Fibroblast of lung (primary cell): ENCODE measurements at regions not wholly inside any gene's neighbourhood (a gene's known extent, or its start where the extent isn't known, plus 50 kb on each side); places are given as distances from the start of the nearest gene placed in this dataset.

Source experiments
- DNase-seq, 2 donors: peaks; one replicate each; pipeline versions ENCODE4 v3.0.0 to v3.0.0-alpha.2; 2010; ENCODE audit warnings: low read depth in 2 of 2
- H2AFZ ChIP-seq: 2 replicates; pipeline ENCODE4 v1.5.1; 2012; ENCODE audit warnings: low read length, control low read depth, inconsistent platforms
- H3K27ac ChIP-seq: 2 replicates; pipeline ENCODE4 v1.5.1; 2011; ENCODE audit warnings: low read length, control low read depth; ENCODE audit not compliant: insufficient read depth
- H3K27me3 ChIP-seq: 2 replicates; pipeline ENCODE4 v1.5.1; 2011; ENCODE audit warnings: mild to moderate bottlenecking, low read length; ENCODE audit not compliant: control insufficient read depth, insufficient read depth
- H3K36me3 ChIP-seq: 2 replicates; pipeline ENCODE4 v1.5.1; 2011; ENCODE audit warnings: low read length; ENCODE audit not compliant: control insufficient read depth, insufficient read depth
- H3K4me1 ChIP-seq: 2 replicates; pipeline ENCODE4 v1.5.1; 2011; ENCODE audit warnings: low read length; ENCODE audit not compliant: control insufficient read depth, insufficient read depth; ENCODE audit errors: extremely low read depth
- H3K4me2 ChIP-seq: 2 replicates; pipeline ENCODE4 v1.5.1; 2011; ENCODE audit warnings: low read length, control low read depth; ENCODE audit not compliant: insufficient read depth; ENCODE audit errors: extremely low read depth
- H3K4me3 ChIP-seq, 4 experiments: fragments of 200-600 bp in 1 of 4; sonication (generic) in 1 of 4; replicated peaks in 1 of 4; 2 replicates each; pipeline ENCODE4 v1.5.1; 2011 to 2016; ENCODE audit warnings: low read length in 4 of 4, low read depth in 3 of 4, mild to moderate bottlenecking in 3 of 4, control low read depth in 2 of 4, inconsistent platforms in 1 of 4, mixed read lengths in 1 of 4; ENCODE audit not compliant: insufficient read depth in 1 of 4; ENCODE audit errors: control extremely low read depth in 1 of 4
- H3K79me2 ChIP-seq: 2 replicates; pipeline ENCODE4 v1.5.1; 2012; ENCODE audit warnings: mild to moderate bottlenecking, low read length, inconsistent platforms; ENCODE audit not compliant: control insufficient read depth, insufficient read depth
- H3K9ac ChIP-seq: 2 replicates; pipeline ENCODE4 v1.5.1; 2011; ENCODE audit warnings: mild to moderate bottlenecking, low read length, control low read depth; ENCODE audit not compliant: insufficient read depth
- H3K9me3 ChIP-seq: 2 replicates; pipeline ENCODE4 v1.5.1; 2012; ENCODE audit warnings: low read depth, low read length; ENCODE audit not compliant: control insufficient read depth, insufficient read depth
- H4K20me1 ChIP-seq: 2 replicates; pipeline ENCODE4 v1.5.1; 2011; ENCODE audit warnings: low read length; ENCODE audit not compliant: control insufficient read depth, insufficient read depth; ENCODE audit errors: extremely low read depth
- CTCF ChIP-seq, 2 donors: IDR thresholded peaks in 1 of 2; conservative IDR thresholded peaks in 1 of 2; 1 replicate in 1 of 2; 2 replicates in 1 of 2; pipeline ENCODE4 v1.5.1; 2011 to 2012; ENCODE audit warnings: low read length in 2 of 2, control low read depth in 1 of 2, inconsistent platforms in 1 of 2, low read depth in 1 of 2, mild to moderate bottlenecking in 1 of 2
- EZH2 ChIP-seq: IDR thresholded peaks from 2 replicates; pipeline ENCODE4 v1.5.1; 2012; ENCODE audit warnings: low read length, control low read depth, mild to moderate bottlenecking; ENCODE audit errors: missing control alignments

- Histone ChIP-seq H3K27me3 (no peaks in the 10 kb centered on the region), H3K79me2 (no peaks in the 10 kb centered on the region), H2AFZ (no peak overlapping the region), H3K36me3 (no peaks in the 10 kb centered on the region), H3K9ac (no peak overlapping the region), H3K27ac (no peak overlapping the region), H3K4me2 (no peak overlapping the region), H4K20me1 (no peaks in the 10 kb centered on the region), H3K4me1 (peaks cover 6% of the 10 kb centered on the region), H3K9me3 (no peaks in the 10 kb centered on the region), H3K4me3 (no peak overlapping the region)
- TF ChIP-seq EZH2 (no peak), CTCF (conservative IDR thresholded peaks at IDR 0.05 in 1 of 2, IDR thresholded peaks at IDR 0.05 in 1 of 2; ENCODE audit: low read depth in 1 of 2, low read length in 2 of 2) (no peak)
- no peak for DNase-seq
Measured at GRCh38 chr6:112557961-112558360, 210.8 kb downstream of the RFPL4B start.

DNA sequence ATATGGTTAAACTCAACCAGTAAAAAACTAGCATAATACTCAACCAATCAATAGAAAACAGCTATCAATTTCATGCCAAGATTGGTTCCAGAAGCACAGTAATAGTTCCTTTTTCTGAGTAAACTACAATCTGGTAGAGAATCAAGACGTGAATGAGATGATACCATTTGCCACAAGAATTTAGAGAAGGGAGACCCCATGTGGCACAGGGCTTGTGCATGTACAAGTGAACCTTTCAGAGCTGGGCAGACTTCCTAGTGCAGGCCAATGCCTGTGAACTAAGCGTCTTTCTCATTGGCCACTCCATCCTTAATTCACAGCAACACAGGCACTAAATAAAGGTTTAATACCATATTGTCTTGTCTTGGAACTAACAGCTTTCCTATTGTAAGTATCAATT, 213.5 kb downstream of the RFPL4B start:
- peak in 1 of 2 donors; percentile 7 for DNase-seq
- no peak overlapping the region for H3K9ac ChIP-seq
- H3K4me2 ChIP-seq, result no peak overlapping the region
- no peaks in the 10 kb centered on the region for H3K27me3 ChIP-seq
- peaks cover 6% of the 10 kb centered on the region for H3K4me1 ChIP-seq
- no peak overlapping the region for H3K27ac ChIP-seq
- H4K20me1 ChIP-seq, result no peaks in the 10 kb centered on the region
- no peaks in the 10 kb centered on the region for H3K36me3 ChIP-seq
- H3K9me3 ChIP-seq, result no peaks in the 10 kb centered on the region
- no peak overlapping the region for H3K4me3 ChIP-seq
- H2AFZ ChIP-seq, result no peak overlapping the region
- H3K79me2 ChIP-seq, result no peaks in the 10 kb centered on the region
- no peak for TF ChIP-seq CTCF (conservative IDR thresholded peaks at IDR 0.05 in 1 of 2, IDR thresholded peaks at IDR 0.05 in 1 of 2; ENCODE audit: low read depth in 1 of 2, low read length in 2 of 2)
- no peak for TF ChIP-seq EZH2

DNA sequence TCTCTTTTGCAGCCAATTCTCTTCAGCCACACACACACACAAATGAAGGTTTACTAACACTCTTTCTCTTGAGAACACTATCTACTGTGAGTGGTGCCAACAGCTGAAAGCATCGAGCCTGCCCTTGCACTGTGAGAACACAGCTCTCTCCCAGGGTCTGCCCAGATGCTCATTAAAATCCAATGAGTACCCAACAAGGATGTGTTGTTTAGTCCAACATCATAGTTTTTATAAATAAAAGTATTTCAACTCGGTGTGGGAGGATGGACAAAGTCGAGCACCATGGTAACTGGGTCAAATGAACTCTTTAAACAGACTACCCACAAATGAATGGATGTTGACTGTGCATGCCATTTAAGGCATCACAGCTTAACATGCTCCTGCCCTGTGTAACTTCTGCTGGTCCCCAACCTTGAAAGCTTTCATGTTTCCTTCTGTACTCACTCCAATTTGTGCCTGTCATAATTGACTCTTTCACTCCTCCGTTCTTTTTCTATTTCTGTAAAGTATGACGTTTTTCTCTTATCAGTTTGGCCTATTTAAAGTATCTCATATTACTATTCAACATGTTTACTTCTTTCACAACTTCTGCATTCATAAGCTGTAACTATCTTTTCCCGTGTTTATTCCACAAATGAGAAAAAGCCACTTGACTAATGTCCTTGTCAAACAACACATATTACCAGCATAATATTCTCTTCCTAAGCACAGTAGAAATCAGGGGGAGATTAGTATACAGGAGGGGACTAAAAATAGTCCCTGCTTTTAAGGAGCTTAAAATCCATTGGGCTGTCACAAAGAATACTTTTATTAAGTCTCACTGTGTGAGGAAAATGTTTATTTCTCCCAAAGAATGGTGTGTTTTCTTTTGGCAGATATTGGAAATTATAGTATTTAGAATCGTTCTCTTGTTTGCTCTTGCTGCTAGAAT, 215.4 kb downstream of the RFPL4B start:
- Histone ChIP-seq H3K9ac (no peak overlapping the region), H3K4me2 (peak overlapping the region; percentile 25), H3K27me3 (no peaks in the 10 kb centered on the region), H3K4me3 (no peak overlapping the region), H3K9me3 (no peaks in the 10 kb centered on the region), H3K36me3 (no peaks in the 10 kb centered on the region), H3K4me1 (peaks cover 6% of the 10 kb centered on the region), H3K27ac (no peak overlapping the region), H2AFZ (peak overlapping the region; percentile 33), H4K20me1 (no peaks in the 10 kb centered on the region), H3K79me2 (no peaks in the 10 kb centered on the region)
- DNase-seq, result peak; percentile 68 to 69
- TF ChIP-seq CTCF (conservative IDR thresholded peaks at IDR 0.05 in 1 of 2, IDR thresholded peaks at IDR 0.05 in 1 of 2; ENCODE audit: low read depth in 1 of 2, low read length in 2 of 2) (no peak), EZH2 (no peak)
